ENCODE measurements at regions not wholly inside any gene's neighbourhood (a gene's known extent, or its start where the extent isn't known, plus 50 kb on each side); places are given as distances from the start of the nearest gene placed in this dataset.

DNA sequence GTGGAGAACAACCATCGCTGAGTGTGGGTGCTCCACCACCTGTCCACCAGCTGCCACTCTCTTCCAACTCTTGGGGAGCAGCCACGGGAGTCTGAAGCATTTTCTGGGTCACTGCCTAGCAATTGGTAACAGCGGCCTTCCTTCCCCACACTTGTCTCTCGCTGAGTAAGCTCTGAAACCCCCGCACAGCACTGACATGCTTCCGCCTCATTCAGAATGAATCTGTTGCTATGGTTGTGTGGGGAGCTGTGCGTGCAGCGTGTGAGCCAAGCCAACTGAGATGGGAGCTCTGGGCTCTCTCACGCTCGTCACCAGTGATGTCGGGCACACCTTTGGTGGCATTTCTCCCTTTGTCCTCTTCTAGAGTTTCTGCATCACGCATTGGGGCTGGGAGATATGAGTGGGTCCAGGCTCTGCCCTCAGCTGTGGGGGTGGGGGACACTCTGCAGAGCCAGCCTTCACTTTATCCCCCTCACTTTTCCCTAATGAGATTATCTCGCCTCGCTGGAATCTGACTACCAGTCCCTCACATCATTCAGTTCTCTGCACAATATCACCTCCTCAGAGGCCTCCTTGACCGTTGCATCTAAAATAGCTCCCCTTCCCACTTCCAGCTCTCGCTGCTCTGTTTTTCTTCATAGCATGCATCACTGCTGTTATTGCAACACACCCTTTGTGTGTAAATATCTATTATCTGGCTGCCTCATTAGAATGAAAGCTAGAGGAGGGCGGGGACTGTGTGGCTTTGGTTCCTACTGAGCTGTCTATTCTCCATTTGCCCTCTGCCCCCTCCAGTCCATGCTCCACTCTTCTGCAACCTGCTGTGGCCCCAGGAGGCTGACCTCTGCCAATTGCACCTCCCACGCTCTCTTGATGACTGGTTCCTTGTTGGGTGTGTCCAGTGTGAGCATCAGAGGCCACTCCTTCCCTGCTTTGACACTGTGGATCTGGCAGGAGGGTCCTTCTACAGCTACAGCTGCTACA lies 569.9 kb upstream of the CADM1 start:
- Histone ChIP-seq H3K79me2 (ENCODE audit: control insufficient read depth, low read length) (no peaks in the 10 kb centered on the region), H3K9me3 (ENCODE audit: control insufficient read depth, insufficient read depth, low read length) (no peaks in the 10 kb centered on the region), H3K27me3 (ENCODE audit: control insufficient read depth, low read length) (peaks cover 3% of the 10 kb centered on the region; the same call in 1 of the 2 replicates), H3K36me3 (ENCODE audit: control insufficient read depth, low read length) (no peaks in the 10 kb centered on the region), H3K9me2 (replicated peaks; ENCODE audit: control insufficient read depth, low read length) (no peaks in the 10 kb centered on the region), H4K20me1 (ENCODE audit: control insufficient read depth, insufficient read depth, low read depth, low read length) (no peaks in the 10 kb centered on the region), H3K4me3 (ENCODE audit: low read length) (no peak overlapping the region), H3F3A (ENCODE audit: control insufficient read depth, insufficient read depth) (no peaks in the 10 kb centered on the region), H3K27ac (ENCODE audit: low read depth, low read length) (no peak overlapping the region), H3K4me2 (ENCODE audit: low read length) (no peak overlapping the region), H3K4me1 (ENCODE audit: control insufficient read depth, low read length) (no peaks in the 10 kb centered on the region)
- TF ChIP-seq, protein P1, sequence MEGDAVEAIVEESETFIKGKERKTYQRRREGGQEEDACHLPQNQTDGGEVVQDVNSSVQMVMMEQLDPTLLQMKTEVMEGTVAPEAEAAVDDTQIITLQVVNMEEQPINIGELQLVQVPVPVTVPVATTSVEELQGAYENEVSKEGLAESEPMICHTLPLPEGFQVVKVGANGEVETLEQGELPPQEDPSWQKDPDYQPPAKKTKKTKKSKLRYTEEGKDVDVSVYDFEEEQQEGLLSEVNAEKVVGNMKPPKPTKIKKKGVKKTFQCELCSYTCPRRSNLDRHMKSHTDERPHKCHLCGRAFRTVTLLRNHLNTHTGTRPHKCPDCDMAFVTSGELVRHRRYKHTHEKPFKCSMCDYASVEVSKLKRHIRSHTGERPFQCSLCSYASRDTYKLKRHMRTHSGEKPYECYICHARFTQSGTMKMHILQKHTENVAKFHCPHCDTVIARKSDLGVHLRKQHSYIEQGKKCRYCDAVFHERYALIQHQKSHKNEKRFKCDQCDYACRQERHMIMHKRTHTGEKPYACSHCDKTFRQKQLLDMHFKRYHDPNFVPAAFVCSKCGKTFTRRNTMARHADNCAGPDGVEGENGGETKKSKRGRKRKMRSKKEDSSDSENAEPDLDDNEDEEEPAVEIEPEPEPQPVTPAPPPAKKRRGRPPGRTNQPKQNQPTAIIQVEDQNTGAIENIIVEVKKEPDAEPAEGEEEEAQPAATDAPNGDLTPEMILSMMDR (IDR thresholded peaks at IDR 0.05; ENCODE audit: low read depth, low read length, poor library complexity, severe bottlenecking) = no peak
- TF ChIP-seq EZH2phosphoT487 (IDR thresholded peaks at IDR 0.05; ENCODE audit: borderline replicate concordance, low read length) = no peak

DNA sequence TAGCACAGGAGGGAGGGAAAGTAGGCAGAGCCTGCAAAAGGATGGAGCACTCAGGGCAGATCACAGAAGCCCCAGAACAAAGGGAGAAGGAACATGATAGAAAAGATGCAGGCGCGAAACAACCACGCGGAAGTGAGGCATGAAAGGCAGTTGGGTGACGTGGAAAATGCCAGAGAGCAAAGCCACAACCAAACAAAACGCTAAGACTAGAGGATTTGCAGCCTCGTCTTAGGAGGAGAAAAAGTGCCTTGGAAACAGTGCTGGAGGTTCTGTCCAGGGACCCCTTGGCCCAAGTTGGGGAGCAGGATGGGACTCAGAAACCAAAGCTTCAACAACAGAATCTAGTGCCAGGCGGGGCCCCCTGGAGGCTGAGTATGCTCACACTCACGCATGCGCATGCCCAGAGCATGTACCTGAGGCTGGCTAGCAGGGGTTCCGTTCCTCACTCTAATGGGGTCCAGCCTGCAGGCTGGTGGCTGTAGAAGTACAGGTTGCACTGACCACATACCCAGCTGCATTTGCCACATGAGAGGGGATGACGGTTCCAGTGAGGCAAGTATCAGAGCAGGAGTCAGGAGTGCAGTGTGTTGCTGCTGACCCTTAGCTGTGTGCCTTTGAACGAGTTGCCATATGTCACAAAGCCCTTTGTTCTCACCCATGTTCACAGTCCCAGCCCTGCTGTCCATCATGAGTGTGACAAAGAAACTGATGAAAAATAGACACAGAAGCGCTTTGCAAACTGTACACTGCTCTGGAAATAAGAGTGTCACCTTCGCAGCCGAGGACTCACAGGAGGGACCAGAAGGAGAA lies 568.6 kb upstream of the CADM1 start:
- no peaks in the 10 kb centered on the region for H3K9me3 ChIP-seq (ENCODE audit: control insufficient read depth, insufficient read depth, low read length)
- H3K4me3 ChIP-seq (ENCODE audit: low read length) = no peak overlapping the region
- no peaks in the 10 kb centered on the region for H3F3A ChIP-seq (ENCODE audit: control insufficient read depth, insufficient read depth)
- no peaks in the 10 kb centered on the region for H3K79me2 ChIP-seq (ENCODE audit: control insufficient read depth, low read length)
- no peaks in the 10 kb centered on the region for H3K9me2 ChIP-seq (replicated peaks; ENCODE audit: control insufficient read depth, low read length)
- H3K27ac ChIP-seq (ENCODE audit: low read depth, low read length) = no peak overlapping the region
- H3K4me2 ChIP-seq (ENCODE audit: low read length) = no peak overlapping the region
- no peaks in the 10 kb centered on the region for H3K36me3 ChIP-seq (ENCODE audit: control insufficient read depth, low read length)
- H3K27me3 ChIP-seq (ENCODE audit: control insufficient read depth, low read length) = peaks cover 3% of the 10 kb centered on the region; the same call in 1 of the 2 replicates
- no peak for TF ChIP-seq EZH2phosphoT487 (IDR thresholded peaks at IDR 0.05; ENCODE audit: borderline replicate concordance, low read length)
- TF ChIP-seq, protein P1 (IDR thresholded peaks at IDR 0.05; ENCODE audit: low read depth, low read length, poor library complexity, severe bottlenecking) = peak; percentile 45
- no peaks in the 10 kb centered on the region for H3K4me1 ChIP-seq (ENCODE audit: control insufficient read depth, low read length)
- no peaks in the 10 kb centered on the region for H4K20me1 ChIP-seq (ENCODE audit: control insufficient read depth, insufficient read depth, low read depth, low read length)

DNA sequence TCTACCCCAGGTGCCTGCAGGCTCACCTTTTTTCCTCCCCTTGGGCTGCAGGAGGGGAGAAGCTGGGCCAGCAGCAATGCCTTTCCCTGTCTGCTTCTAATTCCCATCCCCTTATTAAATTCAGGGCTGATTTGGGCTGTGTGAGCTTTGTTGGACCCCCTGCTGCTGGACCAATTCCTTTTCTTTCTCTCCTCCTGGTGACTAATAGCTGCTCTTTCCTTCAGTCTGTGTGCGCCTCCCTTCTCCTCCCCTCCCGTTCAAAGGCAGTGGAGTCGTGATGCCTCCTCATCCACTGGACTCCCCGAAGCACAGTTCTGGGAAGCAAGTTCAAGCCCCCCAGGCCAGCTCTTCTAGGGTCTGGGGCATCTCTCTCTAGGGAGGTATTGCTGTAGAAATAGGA lies 567.9 kb upstream of the CADM1 start:
- peaks cover 3% of the 10 kb centered on the region; the same call in 1 of the 2 replicates for H3K27me3 ChIP-seq (ENCODE audit: control insufficient read depth, low read length)
- H3F3A ChIP-seq (ENCODE audit: control insufficient read depth, insufficient read depth) = no peaks in the 10 kb centered on the region
- no peak overlapping the region for H3K4me3 ChIP-seq (ENCODE audit: low read length)
- no peak overlapping the region for H3K27ac ChIP-seq (ENCODE audit: low read depth, low read length)
- H3K9me3 ChIP-seq (ENCODE audit: control insufficient read depth, insufficient read depth, low read length) = no peaks in the 10 kb centered on the region
- H3K9me2 ChIP-seq (replicated peaks; ENCODE audit: control insufficient read depth, low read length) = no peaks in the 10 kb centered on the region
- no peaks in the 10 kb centered on the region for H3K36me3 ChIP-seq (ENCODE audit: control insufficient read depth, low read length)
- no peaks in the 10 kb centered on the region for H3K79me2 ChIP-seq (ENCODE audit: control insufficient read depth, low read length)
- H4K20me1 ChIP-seq (ENCODE audit: control insufficient read depth, insufficient read depth, low read depth, low read length) = no peaks in the 10 kb centered on the region
- no peak overlapping the region for H3K4me2 ChIP-seq (ENCODE audit: low read length)
- TF ChIP-seq, protein P1 (IDR thresholded peaks at IDR 0.05; ENCODE audit: low read depth, low read length, poor library complexity, severe bottlenecking) = no peak
- no peak for TF ChIP-seq EZH2phosphoT487 (IDR thresholded peaks at IDR 0.05; ENCODE audit: borderline replicate concordance, low read length)
- no peaks in the 10 kb centered on the region for H3K4me1 ChIP-seq (ENCODE audit: control insufficient read depth, low read length)

Measured in DOHH2 (cell line).